Activated CD4-positive, alpha-beta memory T cell treated with anti-CD3 and anti-CD28 coated beads for 36 hours (primary cell): ENCODE measurements at regions not wholly inside any gene's neighbourhood (a gene's known extent, or its start where the extent isn't known, plus 50 kb on each side); places are given as distances from the start of the nearest gene placed in this dataset.

Source experiments
- CTCF ChIA-PET: fragments of 350-600 bp; sonication (Branson Sonifier 250); formaldehyde crosslinking; loops from one replicate; lab custom pipeline; 2021; ENCODE audit warnings: antibody characterized with exemption, inconsistent platforms; lab: Charles Lee
- POLR2A ChIA-PET: fragments of 350-600 bp; sonication (Branson Sonifier 250); formaldehyde crosslinking; loops from one replicate; lab custom pipeline; 2021; ENCODE audit warnings: antibody characterized with exemption; lab: Charles Lee
- DNase-seq: peaks from one replicate; pipeline ENCODE4 v3.0.0-alpha.2; 2020
- H3K27ac Mint-ChIP-seq: one replicate; pipeline ENCODE4 v1.8.0; 2021; ENCODE audit warnings: mixed read lengths
- H3K27me3 Mint-ChIP-seq: one replicate; pipeline ENCODE4 v1.8.0; 2021; ENCODE audit warnings: mixed read lengths
- H3K36me3 Mint-ChIP-seq: one replicate; pipeline ENCODE4 v1.8.0; 2021; ENCODE audit warnings: mixed read lengths
- H3K4me1 Mint-ChIP-seq: one replicate; pipeline ENCODE4 v1.8.0; 2021; ENCODE audit warnings: low read depth, mixed read lengths
- H3K4me3 Mint-ChIP-seq: one replicate; pipeline ENCODE4 v1.8.0; 2021; ENCODE audit warnings: mild to moderate bottlenecking, mixed read lengths
- H3K9me3 Mint-ChIP-seq: one replicate; pipeline ENCODE4 v1.8.0; 2021; ENCODE audit warnings: mixed read lengths
- intact Hi-C: fragments of 100-400 bp; cut with micrococcal nuclease; formaldehyde crosslinking; loops from one replicate; pipeline ENCODE4 v1.15.1; 2023

- Mint-ChIP-seq H3K27me3 (peaks cover 33% of the 10 kb centered on the region), H3K9me3 (no peaks in the 10 kb centered on the region), H3K4me3 (no peak overlapping the region), H3K4me1 (no peaks in the 10 kb centered on the region), H3K36me3 (no peaks in the 10 kb centered on the region), H3K27ac (no peak overlapping the region)
- CTCF ChIA-PET: no interaction called here
- POLR2A ChIA-PET: no interaction called here
- intact Hi-C loops: no loop called here
- DNase-seq: no peak
Measured at GRCh38 chr1:229835226-229835625, 209.2 kb downstream of the URB2 start.

- intact Hi-C loops: no loop called here
- DNase-seq: no peak
- Mint-ChIP-seq H3K9me3 (no peaks in the 10 kb centered on the region), H3K36me3 (no peaks in the 10 kb centered on the region), H3K4me3 (no peak overlapping the region), H3K4me1 (no peaks in the 10 kb centered on the region), H3K27ac (no peak overlapping the region), H3K27me3 (peaks cover 29% of the 10 kb centered on the region)
- CTCF ChIA-PET: no interaction called here
- POLR2A ChIA-PET: no interaction called here
Measured at GRCh38 chr1:229836324-229836723, 210.3 kb downstream of the URB2 start.

GRCh38 chr1:229838204-229838603 is 212.2 kb downstream of the URB2 start:
- no peak for DNase-seq
- ChIA-PET CTCF (no interaction called here), POLR2A (no interaction called here)
- Mint-ChIP-seq H3K4me3 (no peak overlapping the region), H3K4me1 (no peaks in the 10 kb centered on the region), H3K27ac (no peak overlapping the region), H3K27me3 (peaks cover 24% of the 10 kb centered on the region), H3K36me3 (no peaks in the 10 kb centered on the region), H3K9me3 (no peaks in the 10 kb centered on the region)
- intact Hi-C loops: no loop called here

- CTCF ChIA-PET: no interaction called here
- peaks cover 28% of the 10 kb centered on the region for H3K27me3 Mint-ChIP-seq
- no peaks in the 10 kb centered on the region for H3K36me3 Mint-ChIP-seq
- H3K4me1 Mint-ChIP-seq: no peaks in the 10 kb centered on the region
- H3K4me3 Mint-ChIP-seq: no peak overlapping the region
- POLR2A ChIA-PET: no interaction called here
- intact Hi-C loops: no loop called here
- no peak overlapping the region for H3K27ac Mint-ChIP-seq
- no peak for DNase-seq
- H3K9me3 Mint-ChIP-seq: no peaks in the 10 kb centered on the region
Measured at GRCh38 chr1:229839800-229840199, 213.8 kb downstream of the URB2 start.

GRCh38 chr1:229841230-229841629 is 215.2 kb downstream of the URB2 start:
- Mint-ChIP-seq H3K4me3 (no peak overlapping the region), H3K9me3 (no peaks in the 10 kb centered on the region), H3K4me1 (no peaks in the 10 kb centered on the region), H3K27me3 (peaks cover 30% of the 10 kb centered on the region), H3K36me3 (no peaks in the 10 kb centered on the region), H3K27ac (no peak overlapping the region)
- DNase-seq: no peak
- intact Hi-C loops: no loop called here
- POLR2A ChIA-PET: interaction anchor here (0.6 kb wide), 1 partner anchor 106 kb away, joined by 6 read pairs; no protein-coding TSS in a partner anchor
- CTCF ChIA-PET: no interaction called here

GRCh38 chr1:229842302-229843255 is 216.5 kb downstream of the URB2 start:
- no peak overlapping the region for H3K4me3 Mint-ChIP-seq
- DNase-seq: no peak
- peaks cover 31% of the 10 kb centered on the region for H3K27me3 Mint-ChIP-seq
- ChIA-PET POLR2A (no interaction called here), CTCF (no interaction called here)
- H3K36me3 Mint-ChIP-seq: no peaks in the 10 kb centered on the region
- intact Hi-C loops: no loop called here
- no peak overlapping the region for H3K27ac Mint-ChIP-seq
- H3K9me3 Mint-ChIP-seq: no peaks in the 10 kb centered on the region
- H3K4me1 Mint-ChIP-seq: no peaks in the 10 kb centered on the region

- DNase-seq: no peak
- Mint-ChIP-seq H3K4me1 (no peaks in the 10 kb centered on the region), H3K36me3 (no peaks in the 10 kb centered on the region), H3K9me3 (no peaks in the 10 kb centered on the region), H3K27me3 (peaks cover 34% of the 10 kb centered on the region), H3K27ac (no peak overlapping the region), H3K4me3 (no peak overlapping the region)
- ChIA-PET POLR2A (no interaction called here), CTCF (no interaction called here)
- intact Hi-C loops: no loop called here
Measured at GRCh38 chr1:229843627-229844238, 217.7 kb downstream of the URB2 start.

- Mint-ChIP-seq H3K27ac (no peak overlapping the region), H3K9me3 (no peaks in the 10 kb centered on the region), H3K4me3 (no peak overlapping the region), H3K4me1 (no peaks in the 10 kb centered on the region), H3K27me3 (peaks cover 27% of the 10 kb centered on the region), H3K36me3 (no peaks in the 10 kb centered on the region)
- CTCF ChIA-PET: no interaction called here
- no peak for DNase-seq
- intact Hi-C loops: no loop called here
- POLR2A ChIA-PET: no interaction called here
Measured at GRCh38 chr1:229844675-229845074, 218.6 kb downstream of the URB2 start.

GRCh38 chr1:229845410-229846138 is 219.5 kb downstream of the URB2 start:
- no peak for DNase-seq
- Mint-ChIP-seq H3K4me3 (no peak overlapping the region), H3K36me3 (no peaks in the 10 kb centered on the region), H3K4me1 (no peaks in the 10 kb centered on the region), H3K27me3 (peaks cover 21% of the 10 kb centered on the region), H3K9me3 (no peaks in the 10 kb centered on the region), H3K27ac (no peak overlapping the region)
- ChIA-PET POLR2A (no interaction called here), CTCF (interaction anchor here (0.8 kb wide), 1 partner anchor 71 kb away, joined by 3 read pairs; no protein-coding TSS in a partner anchor)
- intact Hi-C loops: no loop called here

- Mint-ChIP-seq H3K4me3 (no peak overlapping the region), H3K27ac (no peak overlapping the region), H3K9me3 (no peaks in the 10 kb centered on the region), H3K36me3 (no peaks in the 10 kb centered on the region), H3K4me1 (no peaks in the 10 kb centered on the region), H3K27me3 (peaks cover 21% of the 10 kb centered on the region)
- ChIA-PET POLR2A (no interaction called here), CTCF (no interaction called here)
- intact Hi-C loops: no loop called here
- DNase-seq: no peak
Measured at GRCh38 chr1:229846351-229846750, 220.3 kb downstream of the URB2 start.

GRCh38 chr1:229848752-229849677 is 218.0 kb upstream of the GALNT2 start:
- Mint-ChIP-seq H3K27me3 (peaks cover 17% of the 10 kb centered on the region), H3K4me1 (no peaks in the 10 kb centered on the region), H3K27ac (no peak overlapping the region), H3K36me3 (no peaks in the 10 kb centered on the region), H3K4me3 (no peak overlapping the region), H3K9me3 (no peaks in the 10 kb centered on the region)
- ChIA-PET CTCF (interaction anchor here (0.6 to 1.6 kb wide), 6 partner anchors 9 to 321 kb away, joined by 3 to 4 read pairs (median 4); no protein-coding TSS in a partner anchor), POLR2A (no interaction called here)
- no peak for DNase-seq
- intact Hi-C loops: no loop called here
